GM12891 (cell line): ENCODE measurements at regions not wholly inside any gene's neighbourhood (a gene's known extent, or its start where the extent isn't known, plus 50 kb on each side); places are given as distances from the start of the nearest gene placed in this dataset.

Experiments used
- PAX5 ChIP-seq: IDR thresholded peaks from 2 replicates; pipeline ENCODE4 v1.6.1; 2011; ENCODE audit warnings: low read length, moderate library complexity, mild to moderate bottlenecking; ENCODE audit not compliant: insufficient read depth, severe bottlenecking
- POLR2A ChIP-seq: IDR thresholded peaks from 2 replicates; pipeline ENCODE4 v1.6.1; 2011; ENCODE audit warnings: low read depth, low read length, control low read depth
- POLR2AphosphoS5 ChIP-seq: IDR thresholded peaks from 2 replicates; pipeline ENCODE4 v1.6.1; 2011; ENCODE audit warnings: low read depth, low read length, control low read depth
- POU2F2 ChIP-seq: IDR thresholded peaks from 2 replicates; pipeline ENCODE4 v1.6.1; 2011; ENCODE audit warnings: low read depth, mild to moderate bottlenecking, control low read depth, low read length, moderate library complexity
- SPI1 ChIP-seq: IDR thresholded peaks from 2 replicates; pipeline ENCODE4 v1.6.1; 2011; ENCODE audit warnings: low read depth, low read length, control low read depth
- TAF1 ChIP-seq: IDR thresholded peaks from 2 replicates; pipeline ENCODE4 v1.6.1; 2011; ENCODE audit warnings: low read depth, low read length, control low read depth

GRCh38 chr2:154914561-154914960 is 216.1 kb downstream of the KCNJ3 start:
- TF ChIP-seq POLR2A (no peak), POLR2AphosphoS5 (no peak), TAF1 (no peak), POU2F2 (no peak), SPI1 (no peak), PAX5 (no peak)
